GM18502 (cell line): ENCODE measurements at regions not wholly inside any gene's neighbourhood (a gene's known extent, or its start where the extent isn't known, plus 50 kb on each side); places are given as distances from the start of the nearest gene placed in this dataset.
"Not testable (repeated sequence)": the region's sequence is repeated elsewhere in the genome, so short reads cannot be mapped to it uniquely, and the experiment has no call there.

Experiments used
- ATAC-seq: cut with Tn5 transposase; IDR thresholded peaks from one replicate; pipeline ENCODE4 v1.9.1; 2021; ENCODE audit warnings: mild to moderate bottlenecking; ENCODE audit not compliant: unreplicated experiment, poor library complexity

- no peak for ATAC-seq
Observed at GRCh38 chr17:31645351-31645750, 213.7 kb downstream of the COPRS start.

- no peak for ATAC-seq
Observed at GRCh38 chr17:31631766-31632165, 227.3 kb downstream of the COPRS start.

- not testable (repeated sequence) for ATAC-seq
Observed at GRCh38 chr17:31630866-31631265, 228.2 kb downstream of the COPRS start.

DNA sequence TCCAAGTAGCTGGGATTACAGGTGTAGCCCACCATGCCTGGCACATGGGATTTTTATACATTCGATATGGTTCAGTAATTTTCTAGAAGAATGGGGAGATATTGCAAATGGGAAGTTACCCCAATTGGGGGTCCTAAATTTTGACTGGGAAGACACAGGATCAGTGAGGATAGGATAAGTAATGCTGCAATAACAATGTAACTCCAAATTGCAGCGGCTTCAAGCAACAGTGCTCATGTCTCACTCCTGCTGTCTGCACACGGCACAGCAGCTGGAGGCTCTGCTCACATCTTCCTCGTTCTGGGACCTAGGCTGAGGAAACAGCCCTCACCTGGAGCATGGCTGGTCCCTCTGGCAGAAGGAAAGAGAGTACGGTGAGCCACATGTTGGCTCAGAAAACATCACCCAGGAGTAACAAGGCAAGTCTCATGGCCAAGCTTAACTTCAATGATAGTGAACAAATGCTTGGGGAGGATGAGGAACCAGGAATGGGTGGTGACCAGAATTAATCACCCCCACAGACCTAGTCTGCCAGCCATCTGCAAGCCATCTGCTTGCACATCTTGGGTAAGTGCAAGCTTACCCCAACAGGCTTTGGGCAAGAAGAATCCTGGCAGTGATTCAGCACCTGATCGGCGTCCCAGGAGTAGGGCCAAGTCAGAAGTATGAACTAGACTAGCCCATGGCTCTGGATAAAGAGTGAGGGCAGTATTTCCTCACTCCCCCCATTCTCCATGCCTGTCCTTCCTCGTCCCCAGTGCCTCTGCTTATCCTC lies 229.2 kb downstream of the COPRS start:
- ATAC-seq: no peak

DNA sequence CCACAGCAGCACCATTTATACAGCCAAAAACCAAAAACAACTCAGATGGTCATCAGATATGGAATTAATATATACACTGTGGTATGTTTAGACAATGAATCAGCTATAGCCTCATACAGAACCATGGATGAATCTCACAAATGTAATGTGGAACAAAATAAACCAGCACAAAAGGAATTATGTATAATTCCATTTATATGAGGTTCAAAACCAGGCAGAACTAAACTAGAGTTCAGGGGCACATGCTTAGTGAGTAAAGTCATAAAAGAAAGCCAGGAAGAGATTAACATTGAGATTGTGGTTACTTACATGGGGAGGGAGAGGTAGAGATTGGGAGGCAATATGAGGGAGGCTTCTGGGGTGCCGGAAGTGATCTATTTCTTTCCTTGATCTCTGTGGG lies 231.1 kb downstream of the COPRS start:
- ATAC-seq: no peak

DNA sequence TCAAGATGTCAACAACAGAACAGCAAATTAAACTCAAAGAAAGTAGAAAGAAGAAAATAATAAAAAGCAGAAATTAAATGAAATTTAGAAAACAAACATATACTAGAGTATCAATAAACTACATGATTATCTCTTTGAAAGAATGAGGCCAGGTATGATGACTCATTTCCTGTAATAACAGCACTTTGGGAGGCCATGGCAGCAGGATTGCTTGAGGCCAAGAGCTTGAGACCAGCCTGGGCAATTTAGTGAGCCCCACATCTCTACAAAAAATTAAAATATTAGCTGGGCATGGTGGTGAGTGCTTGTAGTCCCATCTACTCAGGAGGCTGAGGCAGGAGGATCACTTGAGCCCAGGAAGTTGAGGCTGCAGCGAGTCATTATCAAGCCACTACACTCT lies 232.5 kb downstream of the RAB11FIP4 start:
- ATAC-seq: no peak

DNA sequence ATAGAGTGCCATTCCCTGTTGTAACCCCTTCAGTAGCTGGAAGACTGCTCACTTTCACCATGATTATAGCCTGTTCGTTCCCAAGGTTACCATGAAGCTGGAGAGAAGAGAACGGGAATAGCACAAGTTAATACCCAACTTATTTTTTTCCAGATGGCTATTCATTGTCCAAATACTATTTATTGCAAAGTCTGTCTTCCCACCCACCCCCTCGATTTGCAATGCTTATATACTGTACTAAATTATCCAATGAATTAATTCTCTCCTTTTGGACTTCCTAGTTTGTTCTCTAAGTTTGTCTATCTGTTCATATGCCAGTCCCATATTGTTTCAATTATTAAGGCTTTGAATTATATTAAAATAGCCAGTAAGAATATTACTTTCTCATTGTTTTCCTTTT lies 231.0 kb downstream of the RAB11FIP4 start:
- no peak for ATAC-seq

DNA sequence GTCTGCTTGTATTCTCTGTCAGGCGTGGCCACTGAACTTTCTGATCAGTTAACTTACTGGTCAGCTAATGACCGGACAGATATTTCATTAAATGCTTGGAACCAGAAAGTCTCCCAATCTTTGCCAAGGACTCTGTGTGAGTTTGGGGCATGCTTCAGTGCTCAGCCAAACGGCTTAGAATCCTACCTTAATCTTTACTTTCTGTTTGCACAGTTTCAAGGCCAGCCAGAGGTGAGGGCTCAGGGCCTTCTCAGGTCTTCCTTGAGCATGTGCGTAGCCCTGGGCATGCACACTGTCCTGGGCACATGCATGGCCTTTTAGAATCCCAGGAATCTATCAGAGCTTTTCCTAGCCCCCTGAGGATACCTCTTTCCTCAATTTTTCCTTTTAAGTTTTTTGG lies 230.1 kb downstream of the RAB11FIP4 start:
- ATAC-seq: no peak

- not testable (repeated sequence) for ATAC-seq
Observed at GRCh38 chr17:31611053-31611452, 219.6 kb downstream of the RAB11FIP4 start.

- ATAC-seq: no peak
Observed at GRCh38 chr17:31609996-31610910, 218.8 kb downstream of the RAB11FIP4 start.

GRCh38 chr17:31609331-31609730 lies 217.9 kb downstream of the RAB11FIP4 start:
- no peak for ATAC-seq

DNA sequence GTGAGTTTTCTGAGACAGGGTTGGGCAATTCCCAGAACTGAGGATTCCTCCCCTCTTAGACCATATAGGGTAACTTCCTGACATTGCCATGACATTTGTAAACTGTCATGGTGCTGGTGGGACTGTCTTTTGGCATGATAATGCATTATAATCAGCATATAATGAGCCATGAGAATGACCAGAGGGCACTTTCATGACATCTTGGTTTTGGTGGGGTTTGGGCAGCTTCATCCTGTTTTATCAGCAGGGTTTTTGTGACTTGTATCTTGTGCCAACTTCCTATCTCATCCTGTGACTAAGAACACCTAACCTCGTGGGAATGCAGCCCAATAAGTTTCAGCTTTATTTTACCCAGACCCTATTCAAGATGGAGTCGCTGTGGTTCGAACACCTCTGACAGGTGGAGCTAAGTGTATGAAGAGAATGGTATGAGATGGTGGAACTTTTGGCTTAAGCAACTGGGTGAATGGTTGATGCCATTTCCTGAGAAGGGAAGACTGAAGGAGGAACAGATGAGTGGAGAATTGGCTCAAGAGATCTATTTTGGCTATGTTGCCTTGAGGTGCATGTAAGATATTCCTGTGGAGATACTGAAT lies 217.3 kb downstream of the RAB11FIP4 start:
- no peak for ATAC-seq

GRCh38 chr17:31605761-31606160 lies 214.3 kb downstream of the RAB11FIP4 start:
- ATAC-seq: no peak

- ATAC-seq: no peak
Observed at GRCh38 chr17:31604936-31605335, 213.5 kb downstream of the RAB11FIP4 start.

GRCh38 chr17:31600144-31600543 lies 208.7 kb downstream of the RAB11FIP4 start:
- ATAC-seq: not testable (repeated sequence)

GRCh38 chr17:31598921-31599571 lies 207.6 kb downstream of the RAB11FIP4 start:
- ATAC-seq: no peak

- ATAC-seq: no peak
Observed at GRCh38 chr17:31598399-31598782, 206.9 kb downstream of the RAB11FIP4 start.

DNA sequence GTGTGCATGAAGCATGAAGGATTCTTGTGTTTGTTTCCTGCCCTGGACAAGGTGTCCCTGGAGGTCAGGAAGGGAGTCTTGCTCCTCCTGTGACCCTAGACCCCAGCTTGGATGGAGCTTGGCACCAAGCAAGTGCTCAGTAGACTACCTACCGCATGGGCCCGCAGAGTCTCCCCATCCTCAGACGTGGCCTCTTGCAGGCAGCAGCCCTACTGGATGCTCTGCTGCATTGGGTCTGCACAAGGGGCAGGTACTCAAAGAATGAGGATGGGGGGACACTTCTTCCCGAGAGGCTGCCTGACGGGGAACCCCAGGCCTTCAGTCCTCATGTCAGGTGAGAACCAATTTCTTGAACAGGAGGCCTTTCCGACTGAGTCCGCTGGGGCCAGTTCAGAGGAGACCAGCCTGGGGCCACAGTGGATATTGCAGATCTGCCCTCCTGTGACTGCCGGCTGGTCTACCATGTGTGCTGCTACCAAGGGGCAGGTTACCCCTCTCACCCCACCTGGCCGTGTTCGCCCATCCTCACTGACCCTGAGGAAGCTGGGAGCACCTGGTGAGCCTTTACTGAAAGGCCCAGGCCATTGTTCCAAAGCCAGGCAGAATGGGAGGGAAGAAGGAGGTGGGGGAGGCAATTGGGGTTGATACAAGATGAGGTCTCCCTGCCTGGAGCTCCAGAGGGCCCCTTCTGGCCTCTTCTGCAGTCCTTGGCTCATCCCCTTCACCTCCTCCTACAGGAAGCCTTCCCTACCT lies 206.3 kb downstream of the RAB11FIP4 start:
- ATAC-seq: no peak

DNA sequence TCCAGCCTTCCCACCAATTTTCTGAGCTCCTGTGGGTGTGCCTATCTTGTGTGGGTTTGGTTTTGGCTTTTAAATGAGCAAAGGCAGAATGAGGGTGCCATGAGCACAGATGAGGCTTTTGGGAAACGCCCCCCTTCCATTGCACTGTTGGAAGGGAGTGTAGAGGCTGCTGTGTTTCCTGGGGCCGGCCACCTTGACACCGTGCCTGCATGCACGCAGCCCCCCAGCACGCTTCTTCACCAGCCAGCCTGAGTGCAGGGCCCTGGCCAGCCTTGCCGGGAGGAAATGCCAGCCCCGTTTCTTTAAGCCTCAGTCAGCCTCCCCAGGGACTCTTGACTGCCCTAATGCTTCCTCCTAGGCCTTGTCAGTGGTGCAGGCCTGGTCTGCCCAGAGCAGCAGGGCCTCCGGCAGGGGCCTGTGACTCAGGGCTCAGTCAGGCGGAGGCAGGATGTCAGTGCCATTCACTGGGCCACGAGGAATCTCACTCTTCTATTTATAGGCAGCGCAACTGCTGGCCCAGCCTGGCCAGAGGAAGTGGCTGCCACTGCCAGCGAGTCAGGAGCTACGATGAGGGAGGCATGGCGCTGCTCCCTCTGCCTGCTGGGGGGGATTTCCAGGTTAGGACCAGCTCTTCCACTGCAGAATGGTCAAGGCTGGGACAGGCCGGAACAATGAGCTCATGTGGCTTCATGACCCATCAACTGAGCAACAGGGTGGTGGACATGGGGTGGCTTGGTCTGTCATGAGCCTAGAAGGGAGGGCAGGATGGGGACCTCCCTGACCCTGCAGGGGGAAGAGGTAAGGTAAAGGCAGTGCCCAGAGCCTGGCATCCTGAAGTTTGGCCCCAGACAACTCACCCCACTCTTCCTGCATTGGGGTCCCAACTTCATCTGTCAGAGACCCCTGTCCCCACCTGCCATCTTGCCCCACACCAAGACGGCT lies 205.2 kb downstream of the RAB11FIP4 start:
- peak; percentile 84 for ATAC-seq
